GM19455 (cell line): ENCODE measurements at regions not wholly inside any gene's neighbourhood (a gene's known extent, or its start where the extent isn't known, plus 50 kb on each side); places are given as distances from the start of the nearest gene placed in this dataset.
"Not testable (repeated sequence)": the region's sequence is repeated elsewhere in the genome, so short reads cannot be mapped to it uniquely, and the experiment has no call there.

Experiments
- ATAC-seq: cut with Tn5 transposase; IDR thresholded peaks from one replicate; pipeline ENCODE4 v1.9.1; 2021; ENCODE audit not compliant: unreplicated experiment

GRCh38 chr12:28023156-28023887 is 50.8 kb upstream of the PTHLH start:
- ATAC-seq, result no peak

- no peak for ATAC-seq
Measured at GRCh38 chr12:28024231-28024995, 51.9 kb upstream of the PTHLH start.

GRCh38 chr12:28025821-28026505 is 53.4 kb upstream of the PTHLH start:
- no peak for ATAC-seq

GRCh38 chr12:28026701-28027100 is 54.2 kb upstream of the PTHLH start:
- no peak for ATAC-seq

- no peak for ATAC-seq
Measured at GRCh38 chr12:28027328-28027727, 54.8 kb upstream of the PTHLH start.

- ATAC-seq, result no peak
Measured at GRCh38 chr12:28027947-28028724, 55.6 kb upstream of the PTHLH start.

GRCh38 chr12:28032811-28033537 is 60.4 kb upstream of the PTHLH start:
- no peak for ATAC-seq

- ATAC-seq, result no peak
Measured at GRCh38 chr12:28033538-28033915, 61.0 kb upstream of the PTHLH start.

- no peak for ATAC-seq
Measured at GRCh38 chr12:28034271-28034670, 61.7 kb upstream of the PTHLH start.

GRCh38 chr12:28035500-28035899 is 63.0 kb upstream of the PTHLH start:
- ATAC-seq, result no peak

- no peak for ATAC-seq
Measured at GRCh38 chr12:28036940-28037339, 64.4 kb upstream of the PTHLH start.

GRCh38 chr12:28040246-28040645 is 67.7 kb upstream of the PTHLH start:
- ATAC-seq, result no peak

- not testable (repeated sequence) for ATAC-seq
Measured at GRCh38 chr12:28046600-28046999, 74.1 kb upstream of the PTHLH start.

- no peak for ATAC-seq
Measured at GRCh38 chr12:28050606-28051005, 78.1 kb upstream of the PTHLH start.

- no peak for ATAC-seq
Measured at GRCh38 chr12:28051516-28052354, 79.2 kb upstream of the PTHLH start.

- ATAC-seq, result no peak
Measured at GRCh38 chr12:28053564-28053963, 81.0 kb upstream of the PTHLH start.

GRCh38 chr12:28054583-28054982 is 82.0 kb upstream of the PTHLH start:
- ATAC-seq, result no peak

GRCh38 chr12:28057856-28058615 is 85.5 kb upstream of the PTHLH start:
- no peak for ATAC-seq

GRCh38 chr12:28059220-28059619 is 86.7 kb upstream of the PTHLH start:
- ATAC-seq, result no peak
